Skeletal muscle tissue (tissue), 3 donors: ENCODE measurements at regions not wholly inside any gene's neighbourhood (a gene's known extent, or its start where the extent isn't known, plus 50 kb on each side); places are given as distances from the start of the nearest gene placed in this dataset.
A peak's percentile ranks its signal among the peaks of the same experiment; 100 is the strongest.

Experiments
- H3K27ac ChIP-seq: one replicate; pipeline ENCODE4 v1.7.0; 2013; ENCODE audit warnings: mild to moderate bottlenecking, low read depth, low read length, inconsistent platforms
- H3K27me3 ChIP-seq, 3 donors: one replicate each; pipeline ENCODE4 v1.7.0; 2013; ENCODE audit warnings: low read length in 3 of 3; ENCODE audit not compliant: control insufficient read depth in 3 of 3, insufficient read depth in 3 of 3
- H3K36me3 ChIP-seq, 3 donors: one replicate each; pipeline ENCODE4 v1.7.0; 2013; ENCODE audit warnings: low read length in 3 of 3; ENCODE audit not compliant: control insufficient read depth in 3 of 3, insufficient read depth in 3 of 3
- H3K4me1 ChIP-seq, 3 donors: one replicate each; pipeline ENCODE4 v1.7.0; 2013; ENCODE audit warnings: low read length in 3 of 3, mild to moderate bottlenecking in 3 of 3; ENCODE audit not compliant: control insufficient read depth in 3 of 3, insufficient read depth in 3 of 3
- H3K4me3 ChIP-seq, 3 donors: one replicate each; pipeline ENCODE4 v1.7.0; 2013; ENCODE audit warnings: low read length in 3 of 3
- H3K9ac ChIP-seq, 3 donors: one replicate each; pipeline ENCODE4 v1.7.0; 2013; ENCODE audit warnings: low read length in 3 of 3, mild to moderate bottlenecking in 3 of 3, moderate library complexity in 2 of 3, low read depth in 1 of 3
- H3K9me3 ChIP-seq, 3 donors: one replicate each; pipeline ENCODE4 v1.7.0; 2013; ENCODE audit warnings: low read length in 3 of 3; ENCODE audit not compliant: control insufficient read depth in 3 of 3
- donor health status: Osteomylitis.

GRCh38 chr16:79482011-79482410 lies 118.5 kb downstream of the MAF start:
- Histone ChIP-seq H3K9me3 (no peaks in the 10 kb centered on the region), H3K27me3 (no peaks in the 10 kb centered on the region), H3K36me3 (no peaks in the 10 kb centered on the region), H3K9ac (no peak overlapping the region), H3K27ac (no peak overlapping the region), H3K4me3 (no peak overlapping the region), H3K4me1 (peaks cover 6 to 13% (median 6%) of the 10 kb centered on the region in 3 donors)

- Histone ChIP-seq H3K4me3 (no peak overlapping the region), H3K9ac (no peak overlapping the region), H3K4me1 (peaks cover 6 to 13% (median 6%) of the 10 kb centered on the region in 3 donors), H3K36me3 (no peaks in the 10 kb centered on the region), H3K9me3 (no peaks in the 10 kb centered on the region), H3K27me3 (no peaks in the 10 kb centered on the region), H3K27ac (no peak overlapping the region)
These were observed 119.6 kb downstream of the MAF start for GRCh38 chr16:79480929-79481328.

- Histone ChIP-seq H3K36me3 (no peaks in the 10 kb centered on the region), H3K27ac (no peak overlapping the region), H3K27me3 (no peaks in the 10 kb centered on the region), H3K9ac (no peak overlapping the region), H3K4me3 (no peak overlapping the region), H3K9me3 (no peaks in the 10 kb centered on the region), H3K4me1 (peaks cover 6 to 13% (median 6%) of the 10 kb centered on the region in 3 donors)
These were observed 120.5 kb downstream of the MAF start for GRCh38 chr16:79480056-79480455.

GRCh38 chr16:79476580-79476979 lies 124.0 kb downstream of the MAF start:
- no peak overlapping the region for H3K27ac ChIP-seq
- no peaks in the 10 kb centered on the region for H3K36me3 ChIP-seq
- H3K9ac ChIP-seq: no peak overlapping the region
- H3K27me3 ChIP-seq: no peaks in the 10 kb centered on the region
- peaks cover 0 to 3% (median 0%) of the 10 kb centered on the region in 3 donors for H3K4me1 ChIP-seq
- H3K4me3 ChIP-seq: no peak overlapping the region
- no peaks in the 10 kb centered on the region for H3K9me3 ChIP-seq

GRCh38 chr16:79475841-79476240 lies 124.7 kb downstream of the MAF start:
- Histone ChIP-seq H3K9ac (no peak overlapping the region), H3K27me3 (no peaks in the 10 kb centered on the region), H3K4me1 (no peaks in the 10 kb centered on the region), H3K9me3 (no peaks in the 10 kb centered on the region), H3K4me3 (no peak overlapping the region), H3K36me3 (no peaks in the 10 kb centered on the region), H3K27ac (no peak overlapping the region)

- Histone ChIP-seq H3K27me3 (no peaks in the 10 kb centered on the region), H3K36me3 (no peaks in the 10 kb centered on the region), H3K4me1 (peaks cover 6 to 7% (median 6%) of the 10 kb centered on the region in 3 donors), H3K9me3 (no peaks in the 10 kb centered on the region), H3K27ac (no peak overlapping the region), H3K9ac (no peak overlapping the region), H3K4me3 (no peak overlapping the region)
These were observed 127.1 kb downstream of the MAF start for GRCh38 chr16:79473456-79473855.

- Histone ChIP-seq H3K27ac (no peak overlapping the region), H3K9me3 (no peaks in the 10 kb centered on the region), H3K36me3 (no peaks in the 10 kb centered on the region), H3K4me3 (no peak overlapping the region), H3K9ac (no peak overlapping the region), H3K4me1 (peaks cover 8 to 16% (median 11%) of the 10 kb centered on the region in 3 donors), H3K27me3 (no peaks in the 10 kb centered on the region)
These were observed 128.1 kb downstream of the MAF start for GRCh38 chr16:79472426-79472825.

GRCh38 chr16:79469999-79470398 lies 130.5 kb downstream of the MAF start:
- H3K9me3 ChIP-seq: no peaks in the 10 kb centered on the region
- H3K4me1 ChIP-seq: peaks cover 8 to 27% (median 23%) of the 10 kb centered on the region in 3 donors
- H3K4me3 ChIP-seq: no peak overlapping the region
- H3K27ac ChIP-seq: no peak overlapping the region
- no peaks in the 10 kb centered on the region for H3K36me3 ChIP-seq
- H3K9ac ChIP-seq: no peak overlapping the region
- H3K27me3 ChIP-seq: no peaks in the 10 kb centered on the region

GRCh38 chr16:79468631-79469030 lies 131.9 kb downstream of the MAF start:
- no peaks in the 10 kb centered on the region for H3K36me3 ChIP-seq
- H3K9me3 ChIP-seq: no peaks in the 10 kb centered on the region
- H3K9ac ChIP-seq: peak overlapping the region in 2 of 3 donors; percentile 25 to 38
- no peaks in the 10 kb centered on the region for H3K27me3 ChIP-seq
- peak overlapping the region in 1 of 3 donors; percentile 28 for H3K4me3 ChIP-seq
- H3K27ac ChIP-seq: peak overlapping the region; percentile 70
- peaks cover 8 to 27% (median 23%) of the 10 kb centered on the region in 3 donors for H3K4me1 ChIP-seq

- no peaks in the 10 kb centered on the region for H3K27me3 ChIP-seq
- H3K27ac ChIP-seq: peak overlapping the region; percentile 70
- no peaks in the 10 kb centered on the region for H3K9me3 ChIP-seq
- peak overlapping the region in 2 of 3 donors; percentile 16 to 25 for H3K9ac ChIP-seq
- peak overlapping the region in 2 of 3 donors; percentile 28 to 35 for H3K4me3 ChIP-seq
- no peaks in the 10 kb centered on the region for H3K36me3 ChIP-seq
- H3K4me1 ChIP-seq: peaks cover 8 to 27% (median 23%) of the 10 kb centered on the region in 3 donors
These were observed 132.4 kb downstream of the MAF start for GRCh38 chr16:79468121-79468552.
